Retinal pigment epithelial cell (primary cell): ENCODE measurements at regions not wholly inside any gene's neighbourhood (a gene's known extent, or its start where the extent isn't known, plus 50 kb on each side); places are given as distances from the start of the nearest gene placed in this dataset.

ENCODE experiments used
- DNase-seq: peaks from one replicate; pipeline ENCODE4 v3.0.0-alpha.2; 2010; ENCODE audit warnings: low read depth
- H3K4me3 ChIP-seq: 2 replicates; pipeline ENCODE4 v1.5.1; 2011; ENCODE audit warnings: mild to moderate bottlenecking, low read length, control low read depth, moderate library complexity
- CTCF ChIP-seq: conservative IDR thresholded peaks from 2 replicates; pipeline ENCODE4 v1.5.1; 2011; ENCODE audit warnings: low read depth, low read length, control low read depth, inconsistent platforms

- no peak for TF ChIP-seq CTCF
- no peak overlapping the region for H3K4me3 ChIP-seq
- DNase-seq: no peak
These were observed 426.8 kb downstream of the MAFB start for GRCh38 chr20:40262219-40262618.

GRCh38 chr20:40258931-40259330, 430.1 kb downstream of the MAFB start:
- no peak for TF ChIP-seq CTCF
- no peak for DNase-seq
- no peak overlapping the region for H3K4me3 ChIP-seq

GRCh38 chr20:40257763-40258162, 431.3 kb downstream of the MAFB start:
- DNase-seq: no peak
- TF ChIP-seq CTCF: no peak
- no peak overlapping the region for H3K4me3 ChIP-seq

- no peak for TF ChIP-seq CTCF
- no peak for DNase-seq
- H3K4me3 ChIP-seq: no peak overlapping the region
These were observed 433.7 kb downstream of the MAFB start for GRCh38 chr20:40255365-40255764.

GRCh38 chr20:40254023-40254772, 434.8 kb downstream of the MAFB start:
- DNase-seq: no peak
- no peak overlapping the region for H3K4me3 ChIP-seq
- TF ChIP-seq CTCF: no peak

GRCh38 chr20:40251284-40251932, 437.6 kb downstream of the MAFB start:
- no peak overlapping the region for H3K4me3 ChIP-seq
- peak; percentile 2 for TF ChIP-seq CTCF
- no peak for DNase-seq

- TF ChIP-seq CTCF: no peak
- no peak overlapping the region for H3K4me3 ChIP-seq
- DNase-seq: no peak
These were observed 439.2 kb downstream of the MAFB start for GRCh38 chr20:40249805-40250204.
